Activated CD8-positive, alpha-beta memory T cell treated with anti-CD3 and anti-CD28 coated beads, Interleukin-2, amount 10 ng/mL, durations not matched to agents 7 days and 5 days (primary cell): ENCODE measurements at regions not wholly inside any gene's neighbourhood (a gene's known extent, or its start where the extent isn't known, plus 50 kb on each side); places are given as distances from the start of the nearest gene placed in this dataset.
"Not testable (repeated sequence)": the region's sequence is repeated elsewhere in the genome, so short reads cannot be mapped to it uniquely, and the experiment has no call there.

ENCODE experiments used
- ATAC-seq: fragments of 150-1000 bp; cut with Tn5 transposase; one replicate; pipeline ENCODE4 v1.10.0; 2021; ENCODE audit warnings: moderate library complexity
- CTCF ChIA-PET: fragments of 350-600 bp; sonication (Branson Sonifier 250); formaldehyde crosslinking; loops from one replicate; lab custom pipeline; 2021; ENCODE audit warnings: antibody characterized with exemption; lab: Charles Lee
- DNase-seq: peaks from one replicate; pipeline ENCODE4 v3.0.0-alpha.2; 2020
- H3K27ac Mint-ChIP-seq: one replicate; pipeline ENCODE4 v1.8.0; 2021; ENCODE audit warnings: mild to moderate bottlenecking, mixed read lengths
- H3K27me3 Mint-ChIP-seq: one replicate; pipeline ENCODE4 v1.8.0; 2021; ENCODE audit warnings: mixed read lengths
- H3K36me3 Mint-ChIP-seq: one replicate; pipeline ENCODE4 v1.8.0; 2021; ENCODE audit warnings: mild to moderate bottlenecking, mixed read lengths
- H3K4me1 Mint-ChIP-seq: one replicate; pipeline ENCODE4 v1.8.0; 2021; ENCODE audit warnings: mixed read lengths
- H3K4me3 Mint-ChIP-seq: one replicate; pipeline ENCODE4 v1.8.0; 2021; ENCODE audit warnings: mild to moderate bottlenecking, moderate library complexity, mixed read lengths
- H3K9me3 Mint-ChIP-seq: one replicate; pipeline ENCODE4 v1.8.0; 2022; ENCODE audit warnings: low read depth, mixed read lengths

DNA sequence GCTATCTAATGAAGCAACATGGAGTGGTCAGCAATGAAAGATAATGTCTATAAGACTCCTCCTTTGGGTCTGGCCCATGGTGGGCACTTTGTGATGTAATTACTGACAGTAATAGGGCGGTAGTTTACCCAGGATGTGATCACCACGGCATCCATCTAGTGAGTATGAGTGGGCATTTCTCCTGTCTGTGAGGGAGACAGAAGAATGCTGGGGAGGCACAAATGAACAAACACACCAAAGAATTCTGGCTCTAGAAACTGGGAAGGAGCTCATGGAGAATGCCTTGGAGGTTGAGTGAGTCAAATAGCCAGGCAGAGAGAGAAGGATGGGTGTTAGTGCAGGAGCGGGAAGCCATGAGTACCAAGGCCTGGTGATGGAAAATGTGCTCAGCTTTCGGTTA, 217.5 kb downstream of the WNT5A start:
- Mint-ChIP-seq H3K9me3 (no peaks in the 10 kb centered on the region), H3K27ac (no peak overlapping the region), H3K27me3 (no peaks in the 10 kb centered on the region), H3K4me3 (no peak overlapping the region), H3K36me3 (no peaks in the 10 kb centered on the region), H3K4me1 (no peaks in the 10 kb centered on the region)
- CTCF ChIA-PET = no interaction called here
- DNase-seq = no peak
- no peak for ATAC-seq

- Mint-ChIP-seq H3K27ac (no peak overlapping the region), H3K4me3 (no peak overlapping the region), H3K36me3 (no peaks in the 10 kb centered on the region), H3K9me3 (no peaks in the 10 kb centered on the region), H3K27me3 (no peaks in the 10 kb centered on the region), H3K4me1 (no peaks in the 10 kb centered on the region)
- DNase-seq = no peak
- no peak for ATAC-seq
- CTCF ChIA-PET = no interaction called here
These were observed 218.0 kb downstream of the WNT5A start for GRCh38 chr3:55269096-55269495.

DNA sequence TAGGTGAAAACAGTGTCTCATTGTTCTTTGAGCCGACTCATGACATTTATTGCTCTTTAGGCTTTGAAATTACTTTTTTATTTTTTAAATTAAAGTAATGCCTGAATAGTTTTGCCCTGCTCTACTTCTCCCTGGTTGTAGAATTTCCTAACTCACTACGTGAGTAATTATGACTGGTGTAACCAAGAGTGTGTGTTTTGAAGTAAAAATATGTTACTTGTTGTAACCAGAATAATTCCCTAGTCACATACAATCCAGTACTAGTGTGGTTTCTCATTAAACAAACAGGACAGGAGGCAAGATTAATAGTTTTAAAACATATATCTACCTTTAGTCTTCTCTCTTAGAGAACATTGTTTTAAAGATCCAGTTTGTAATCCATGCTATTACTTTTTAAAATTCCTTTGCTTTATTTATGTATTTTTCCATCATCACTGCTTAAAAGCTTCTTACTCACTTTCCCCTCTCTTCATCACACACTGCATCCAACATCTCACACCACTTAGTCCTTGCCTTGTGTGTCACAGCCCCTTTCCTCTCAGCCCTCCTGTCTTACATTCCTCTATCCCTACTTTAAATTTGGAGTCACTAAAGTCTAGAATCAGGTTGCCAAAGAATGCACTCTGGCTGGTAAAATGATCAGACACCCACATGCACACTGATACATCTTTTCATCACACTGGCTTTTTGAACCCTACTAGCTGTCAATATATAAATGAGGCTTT, 219.7 kb downstream of the WNT5A start:
- Mint-ChIP-seq H3K27ac (no peak overlapping the region), H3K27me3 (no peaks in the 10 kb centered on the region), H3K9me3 (no peaks in the 10 kb centered on the region), H3K36me3 (no peaks in the 10 kb centered on the region), H3K4me1 (no peaks in the 10 kb centered on the region), H3K4me3 (no peak overlapping the region)
- DNase-seq = no peak
- no peak for ATAC-seq
- CTCF ChIA-PET = no interaction called here

GRCh38 chr3:55264919-55265318, 222.2 kb downstream of the WNT5A start:
- Mint-ChIP-seq H3K9me3 (no peaks in the 10 kb centered on the region), H3K36me3 (no peaks in the 10 kb centered on the region), H3K4me1 (no peaks in the 10 kb centered on the region), H3K4me3 (no peak overlapping the region), H3K27me3 (no peaks in the 10 kb centered on the region), H3K27ac (no peak overlapping the region)
- CTCF ChIA-PET = no interaction called here
- no peak for DNase-seq
- ATAC-seq = no peak

GRCh38 chr3:55252921-55253320, 234.2 kb downstream of the WNT5A start:
- no peak overlapping the region for H3K27ac Mint-ChIP-seq
- no peak for DNase-seq

GRCh38 chr3:55249156-55249555, 237.9 kb downstream of the WNT5A start:
- H3K4me1 Mint-ChIP-seq, ATAC-seq, CTCF ChIA-PET: not testable (repeated sequence)

More at GRCh38 chr3:55252921-55253320, 234.2 kb downstream of the WNT5A start:
- peaks cover 4% of the 10 kb centered on the region for H3K9me3 Mint-ChIP-seq
- CTCF ChIA-PET = no interaction called here
- H3K27me3 Mint-ChIP-seq = no peaks in the 10 kb centered on the region
- H3K4me3 Mint-ChIP-seq = no peak overlapping the region
- no peaks in the 10 kb centered on the region for H3K4me1 Mint-ChIP-seq
- no peaks in the 10 kb centered on the region for H3K36me3 Mint-ChIP-seq
- no peak for ATAC-seq

DNA sequence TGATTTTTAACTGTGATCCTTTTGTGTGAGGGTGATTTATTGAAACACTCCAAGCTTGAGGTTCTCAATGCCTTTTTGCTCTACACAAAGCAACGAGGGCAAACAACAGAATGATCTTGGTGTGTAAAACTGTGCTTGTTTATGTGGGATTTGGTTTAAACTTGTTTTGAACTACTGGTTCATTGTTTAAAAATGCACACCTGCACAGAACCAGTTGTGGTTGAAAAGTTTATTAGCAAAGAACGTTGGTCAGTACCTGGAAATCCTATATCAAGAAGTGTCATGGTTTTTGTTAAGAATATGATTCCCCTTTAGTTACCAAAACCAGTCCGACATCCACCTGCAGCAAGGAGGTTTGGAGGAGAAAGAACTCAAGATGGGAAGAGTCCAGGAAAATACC, 239.4 kb downstream of the WNT5A start:
- Mint-ChIP-seq H3K4me1 (no peaks in the 10 kb centered on the region), H3K27me3 (no peaks in the 10 kb centered on the region)
- no peak for ATAC-seq

More at GRCh38 chr3:55249156-55249555, 237.9 kb downstream of the WNT5A start:
- H3K9me3 Mint-ChIP-seq, H3K27ac Mint-ChIP-seq, H3K4me3 Mint-ChIP-seq, DNase-seq, H3K27me3 Mint-ChIP-seq, H3K36me3 Mint-ChIP-seq: not testable (repeated sequence)

DNA sequence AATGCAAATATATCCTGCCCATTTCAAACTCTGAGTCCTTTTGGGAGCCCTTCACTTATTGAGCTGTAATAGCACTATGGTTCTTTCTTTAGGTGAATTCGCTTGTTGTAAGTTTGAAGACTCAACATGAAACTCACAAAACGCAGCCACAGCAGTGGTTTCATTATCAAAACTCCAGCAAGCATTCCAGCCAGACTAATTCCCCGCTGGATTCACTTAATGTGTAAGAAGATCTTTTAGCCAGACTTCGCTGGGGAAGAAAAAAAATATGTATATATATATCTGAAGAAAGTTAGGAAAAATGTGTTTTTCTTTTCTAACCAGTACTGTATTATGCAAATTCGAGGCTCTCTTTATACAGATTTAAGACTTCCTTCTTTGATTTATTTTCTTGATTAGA, 241.1 kb downstream of the WNT5A start:
- no peaks in the 10 kb centered on the region for H3K4me1 Mint-ChIP-seq
- CTCF ChIA-PET = no interaction called here
- H3K27me3 Mint-ChIP-seq = no peaks in the 10 kb centered on the region
- H3K27ac Mint-ChIP-seq = no peak overlapping the region
- DNase-seq (no peak), ATAC-seq (no peak)
- no peak overlapping the region for H3K4me3 Mint-ChIP-seq
- no peaks in the 10 kb centered on the region for H3K36me3 Mint-ChIP-seq
- H3K9me3 Mint-ChIP-seq = peaks cover 8% of the 10 kb centered on the region

More for the DNA sequence above, 239.4 kb downstream of the WNT5A start:
- H3K36me3 Mint-ChIP-seq = no peaks in the 10 kb centered on the region
- CTCF ChIA-PET = no interaction called here
- no peak overlapping the region for H3K4me3 Mint-ChIP-seq
- no peak for DNase-seq
- peaks cover 8% of the 10 kb centered on the region for H3K9me3 Mint-ChIP-seq
- H3K27ac Mint-ChIP-seq = no peak overlapping the region

DNA sequence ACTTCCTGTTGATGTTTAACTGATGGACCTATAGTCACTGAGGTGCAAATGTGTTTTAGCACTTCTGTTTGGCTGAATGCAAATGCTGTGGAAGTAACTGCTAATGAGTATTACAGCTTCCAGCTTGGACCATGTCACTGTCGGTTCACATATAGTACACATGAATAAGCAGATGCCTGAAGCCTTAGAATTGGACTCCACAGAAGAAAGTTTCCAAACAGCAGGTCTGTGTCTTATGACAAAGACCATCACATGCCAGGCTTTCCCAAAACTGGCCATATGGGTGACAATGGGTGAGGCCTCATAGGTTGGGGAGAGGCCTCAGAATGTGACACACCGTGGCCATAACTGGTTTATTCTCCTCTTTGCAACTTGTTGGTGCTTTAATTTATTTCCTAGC, 241.8 kb downstream of the WNT5A start:
- Mint-ChIP-seq H3K27ac (no peak overlapping the region), H3K9me3 (peaks cover 9% of the 10 kb centered on the region), H3K4me3 (no peak overlapping the region), H3K27me3 (no peaks in the 10 kb centered on the region), H3K36me3 (no peaks in the 10 kb centered on the region), H3K4me1 (no peaks in the 10 kb centered on the region)
- CTCF ChIA-PET = no interaction called here
- no peak for DNase-seq
- ATAC-seq = no peak

GRCh38 chr3:55244247-55244646, 242.9 kb downstream of the WNT5A start:
- CTCF ChIA-PET = no interaction called here
- ATAC-seq = no peak
- H3K27ac Mint-ChIP-seq = no peak overlapping the region

DNA sequence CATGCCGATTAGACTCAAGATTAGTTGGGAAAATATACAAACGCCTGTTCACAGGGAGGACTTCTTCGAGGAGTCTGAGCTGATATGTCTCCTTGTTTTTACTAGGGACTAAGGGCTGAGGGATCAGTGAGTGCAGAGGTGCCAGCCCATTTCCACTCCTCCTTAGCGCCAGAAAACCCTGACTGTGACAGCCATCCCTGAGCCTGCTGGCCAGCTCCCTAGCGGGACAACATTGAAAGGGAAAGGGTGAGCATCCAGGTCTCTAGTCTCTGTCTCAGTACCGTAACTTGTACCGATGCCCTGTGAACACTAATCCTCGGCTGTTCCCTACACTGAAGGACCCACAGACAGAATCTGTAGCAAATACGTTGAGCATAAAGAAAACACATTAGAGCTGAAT, 243.4 kb downstream of the WNT5A start:
- CTCF ChIA-PET = no interaction called here
- Mint-ChIP-seq H3K36me3 (no peaks in the 10 kb centered on the region), H3K27ac (no peak overlapping the region), H3K27me3 (no peaks in the 10 kb centered on the region), H3K9me3 (peaks cover 7% of the 10 kb centered on the region), H3K4me3 (no peak overlapping the region), H3K4me1 (no peaks in the 10 kb centered on the region)
- no peak for DNase-seq
- ATAC-seq = no peak

More at GRCh38 chr3:55244247-55244646, 242.9 kb downstream of the WNT5A start:
- DNase-seq = no peak
- no peaks in the 10 kb centered on the region for H3K36me3 Mint-ChIP-seq
- no peaks in the 10 kb centered on the region for H3K27me3 Mint-ChIP-seq
- H3K4me3 Mint-ChIP-seq = no peak overlapping the region
- H3K9me3 Mint-ChIP-seq = peaks cover 7% of the 10 kb centered on the region
- no peaks in the 10 kb centered on the region for H3K4me1 Mint-ChIP-seq

DNA sequence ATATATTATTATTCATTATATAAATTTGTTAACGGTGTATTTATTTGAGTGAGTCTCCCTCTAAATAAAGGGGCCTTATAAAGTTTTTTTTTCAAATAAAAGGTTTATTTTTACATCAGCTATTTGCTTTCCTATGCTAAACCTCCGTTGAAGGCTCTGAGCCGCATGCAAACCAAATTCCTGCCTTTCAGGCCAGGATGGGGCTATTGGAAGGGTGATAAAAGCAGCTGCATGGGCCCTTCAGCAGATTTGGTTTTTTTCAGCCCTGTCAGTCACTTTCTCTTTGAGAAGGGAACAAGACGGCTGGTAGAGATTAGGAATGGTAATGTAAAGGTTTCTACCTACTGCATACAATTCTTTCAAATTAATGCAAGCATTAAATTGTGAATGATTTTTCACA, 244.2 kb downstream of the WNT5A start:
- Mint-ChIP-seq H3K27ac (no peak overlapping the region), H3K4me1 (no peaks in the 10 kb centered on the region), H3K4me3 (no peak overlapping the region), H3K9me3 (peaks cover 5% of the 10 kb centered on the region), H3K36me3 (no peaks in the 10 kb centered on the region), H3K27me3 (no peaks in the 10 kb centered on the region)
- ATAC-seq (no peak), DNase-seq (no peak)
- CTCF ChIA-PET = no interaction called here

- Mint-ChIP-seq H3K4me1 (no peaks in the 10 kb centered on the region), H3K27ac (no peak overlapping the region), H3K27me3 (no peaks in the 10 kb centered on the region), H3K9me3 (peaks cover 2% of the 10 kb centered on the region), H3K36me3 (no peaks in the 10 kb centered on the region), H3K4me3 (no peak overlapping the region)
- no peak for DNase-seq
- CTCF ChIA-PET = no interaction called here
- no peak for ATAC-seq
These were observed 246.0 kb downstream of the WNT5A start for GRCh38 chr3:55241098-55241497.

DNA sequence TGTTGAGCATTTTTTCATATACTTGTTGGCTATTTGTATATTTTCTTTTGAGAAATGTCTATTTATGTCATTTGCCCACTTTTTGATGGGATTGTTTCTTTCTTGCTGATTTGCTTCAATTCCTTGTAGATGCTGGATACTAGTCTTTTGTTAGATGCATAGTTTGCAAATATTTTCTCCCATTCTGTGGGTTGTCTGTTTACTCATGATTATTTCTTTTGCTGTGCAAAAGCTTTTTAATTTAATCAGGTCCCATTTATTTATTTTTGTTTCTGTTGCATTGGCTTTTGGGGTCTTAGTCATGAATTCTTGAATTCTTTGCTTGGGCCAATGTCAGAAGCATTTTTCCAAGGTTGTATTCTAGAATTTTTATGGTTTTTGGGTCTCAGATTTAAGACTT, 251.7 kb downstream of the WNT5A start:
- H3K4me3 Mint-ChIP-seq = no peak overlapping the region
- ATAC-seq (no peak), DNase-seq (no peak)
- H3K27me3 Mint-ChIP-seq = no peaks in the 10 kb centered on the region
- CTCF ChIA-PET = no interaction called here
- no peak overlapping the region for H3K27ac Mint-ChIP-seq
- H3K36me3 Mint-ChIP-seq = no peaks in the 10 kb centered on the region
- H3K4me1 Mint-ChIP-seq = no peaks in the 10 kb centered on the region
- H3K9me3 Mint-ChIP-seq = peaks cover 6% of the 10 kb centered on the region
